ENCODE measurements at regions not wholly inside any gene's neighbourhood (a gene's known extent, or its start where the extent isn't known, plus 50 kb on each side); places are given as distances from the start of the nearest gene placed in this dataset.
"Not testable (repeated sequence)": the region's sequence is repeated elsewhere in the genome, so short reads cannot be mapped to it uniquely, and the experiment has no call there.

- DNase-seq (ENCODE audit: low read depth) = no peak
Observed at GRCh38 chr10:7069706-7070105, 341.1 kb downstream of the SFMBT2 start.

GRCh38 chr10:7056216-7056615, 354.6 kb downstream of the SFMBT2 start:
- no peak for DNase-seq (ENCODE audit: low read depth)

GRCh38 chr10:7054915-7055314, 355.9 kb downstream of the SFMBT2 start:
- DNase-seq (ENCODE audit: low read depth) = no peak

- DNase-seq (ENCODE audit: low read depth) = no peak
Observed at GRCh38 chr10:7053195-7053594, 357.6 kb downstream of the SFMBT2 start.

- DNase-seq (ENCODE audit: low read depth) = not testable (repeated sequence)
Observed at GRCh38 chr10:7050024-7050423, 360.8 kb downstream of the SFMBT2 start.

GRCh38 chr10:7048061-7048460, 362.8 kb downstream of the SFMBT2 start:
- DNase-seq (ENCODE audit: low read depth) = no peak

DNA sequence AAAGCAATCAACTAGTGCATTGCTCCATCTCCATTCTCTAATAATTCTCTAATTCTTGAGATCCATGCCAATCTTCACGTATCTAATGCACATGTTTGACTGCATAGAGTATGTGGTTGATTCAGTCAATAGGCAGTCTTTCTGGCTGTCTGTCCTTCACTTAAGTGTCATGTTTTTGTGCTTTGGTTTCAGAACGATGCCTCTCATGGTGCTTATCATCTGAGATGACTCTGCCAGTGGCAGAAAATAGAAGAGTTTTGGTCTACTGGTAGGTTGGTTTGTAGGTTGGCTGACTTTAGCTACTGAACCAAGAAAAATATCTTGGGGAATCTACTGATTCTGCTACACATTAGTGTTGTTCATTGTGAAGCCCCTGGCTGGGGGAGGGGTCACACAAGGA, 364.2 kb downstream of the SFMBT2 start:
- DNase-seq (ENCODE audit: low read depth) = no peak

GRCh38 chr10:7045891-7046599, 364.8 kb downstream of the SFMBT2 start:
- DNase-seq (ENCODE audit: low read depth) = no peak

GRCh38 chr10:7043055-7043653, 367.7 kb downstream of the SFMBT2 start:
- no peak for DNase-seq (ENCODE audit: low read depth)

DNA sequence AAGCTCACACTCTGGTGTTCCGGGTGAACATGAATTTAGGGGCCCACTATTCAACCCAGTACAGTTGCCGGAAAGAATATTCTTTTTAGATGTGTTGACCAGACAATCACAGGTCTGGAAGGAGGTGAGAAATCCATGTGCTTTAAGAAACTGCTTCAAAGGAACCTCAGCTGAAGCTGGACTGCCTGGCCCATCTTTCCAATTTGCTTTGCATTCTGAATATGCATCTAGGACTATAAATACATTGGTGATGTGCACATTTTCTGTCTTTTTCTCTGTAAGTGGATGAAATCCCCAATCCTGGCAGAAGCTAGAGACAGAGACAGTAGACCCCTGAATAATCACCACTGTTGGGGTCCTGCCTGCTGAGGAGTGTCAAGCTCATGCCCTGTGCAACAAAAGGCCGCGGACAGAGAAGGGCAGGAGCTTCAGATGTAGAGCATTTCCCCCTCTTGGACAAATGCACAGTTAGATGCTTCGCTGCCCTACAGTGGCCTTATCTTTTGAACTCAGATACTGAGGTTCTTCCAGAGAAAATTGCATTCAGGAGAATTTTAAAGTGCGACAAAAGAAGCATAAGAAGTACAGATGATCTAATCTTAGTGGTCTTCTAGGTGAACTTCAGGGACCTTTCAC, 368.3 kb downstream of the SFMBT2 start:
- DNase-seq (ENCODE audit: low read depth) = no peak

GRCh38 chr10:7042000-7042399, 368.8 kb downstream of the SFMBT2 start:
- DNase-seq (ENCODE audit: low read depth) = no peak

DNA sequence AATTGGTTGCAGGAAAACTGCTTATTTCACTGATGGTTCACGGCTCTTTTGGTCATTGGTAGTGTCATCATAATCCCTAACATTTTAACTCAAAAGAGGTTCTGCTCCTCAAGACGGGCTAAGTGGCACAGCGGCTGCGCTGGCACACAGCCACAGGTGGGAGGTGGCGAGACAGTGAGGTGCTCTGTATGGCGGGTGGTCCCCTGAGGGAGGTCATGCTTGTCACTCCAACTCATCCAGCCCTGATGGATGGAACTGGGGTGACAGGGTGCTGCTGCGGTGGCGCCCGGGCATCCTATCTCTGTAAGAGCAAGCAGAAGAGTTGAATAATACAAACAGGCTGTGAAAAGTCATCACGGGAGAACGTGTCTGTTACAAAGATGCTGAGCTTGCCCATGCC, 370.2 kb downstream of the SFMBT2 start:
- DNase-seq (ENCODE audit: low read depth) = no peak

DNA sequence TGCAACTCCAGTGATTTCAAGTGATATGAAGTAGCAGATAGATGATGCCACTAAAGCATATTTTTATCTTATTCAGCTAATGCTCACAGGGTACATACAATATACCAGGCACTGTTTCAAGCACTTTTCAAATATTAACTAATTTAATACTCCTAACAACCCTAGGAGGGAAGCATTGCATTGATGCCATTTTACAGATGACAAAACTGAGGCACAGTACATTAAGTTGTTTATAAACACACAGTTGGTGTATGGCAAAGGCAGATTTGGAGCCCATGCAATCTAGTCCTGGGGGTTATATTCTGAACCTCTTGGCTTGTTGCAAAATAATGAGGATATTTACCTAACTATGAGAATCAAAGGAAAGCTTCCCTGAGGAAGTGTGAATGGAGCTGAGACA, 371.0 kb downstream of the SFMBT2 start:
- no peak for DNase-seq (ENCODE audit: low read depth)

GRCh38 chr10:7038416-7038815, 372.4 kb downstream of the SFMBT2 start:
- DNase-seq (ENCODE audit: low read depth) = no peak

DNA sequence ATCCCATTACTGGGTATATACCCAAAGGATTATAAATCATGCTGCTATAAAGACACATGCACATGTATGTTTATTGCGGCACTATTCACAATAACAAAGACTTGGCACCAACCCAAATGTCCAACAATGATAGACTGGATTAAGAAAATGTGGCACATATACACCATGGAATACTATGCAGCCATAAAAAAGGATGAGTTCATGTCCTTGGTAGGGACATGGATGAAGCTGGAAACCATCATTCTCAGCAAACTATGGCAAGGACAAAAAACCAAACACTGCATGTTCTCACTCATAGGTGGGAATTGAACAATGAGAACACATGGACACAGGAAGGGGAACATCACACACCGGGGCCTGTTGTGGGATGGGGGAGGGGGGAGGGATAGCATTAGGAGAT, 373.4 kb downstream of the SFMBT2 start:
- DNase-seq (ENCODE audit: low read depth) = not testable (repeated sequence)

DNA sequence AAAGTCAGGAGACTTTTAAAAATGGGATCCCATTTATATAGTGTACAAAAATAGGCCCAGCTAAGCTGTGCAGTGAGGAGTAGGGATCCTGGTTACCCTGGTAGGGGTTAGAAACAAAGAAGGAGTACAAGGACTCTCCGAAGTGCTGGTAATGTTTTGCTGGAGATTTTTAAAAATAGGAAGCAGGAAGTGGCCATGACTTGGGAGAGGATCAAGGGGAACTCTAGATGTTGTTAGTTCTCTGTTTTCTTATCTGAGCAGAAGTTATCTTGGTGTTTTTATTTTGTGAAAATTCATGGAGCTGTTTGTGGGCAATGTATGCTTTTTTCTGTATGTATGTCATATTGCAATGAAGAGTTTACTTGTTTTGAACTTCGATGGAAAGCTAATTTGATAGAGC, 373.9 kb downstream of the SFMBT2 start:
- no peak for DNase-seq (ENCODE audit: low read depth)

DNA sequence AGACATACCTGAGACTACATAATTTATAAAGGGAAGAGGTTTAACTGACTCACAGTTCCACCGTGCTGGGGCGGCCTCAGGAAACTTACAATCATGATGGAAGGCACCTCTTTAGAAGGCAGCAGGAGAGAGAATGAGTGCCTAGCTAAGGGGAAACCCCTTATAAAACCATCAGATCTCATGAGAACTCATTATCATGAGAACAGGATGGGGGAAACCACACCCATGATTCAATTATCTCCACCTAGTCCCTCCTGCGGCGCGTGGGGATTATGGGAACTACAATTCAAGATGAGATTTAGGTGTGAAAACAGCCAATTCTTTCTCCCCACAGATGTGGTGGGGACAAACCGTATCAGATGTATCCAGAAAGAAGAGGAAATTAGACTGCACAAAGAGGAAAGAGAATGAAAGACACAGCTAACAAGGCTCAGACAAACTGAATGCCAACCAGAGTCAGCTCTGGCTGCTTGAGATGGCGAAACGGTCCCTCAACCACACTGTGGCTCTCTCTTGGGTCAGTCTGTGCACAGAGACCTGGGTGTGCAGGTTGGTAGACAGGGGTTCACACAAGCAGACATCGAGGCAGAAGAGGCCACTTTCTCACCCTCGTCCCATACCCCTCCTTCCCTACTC, 375.6 kb downstream of the SFMBT2 start:
- peak; percentile 15 for DNase-seq (ENCODE audit: low read depth)

DNA sequence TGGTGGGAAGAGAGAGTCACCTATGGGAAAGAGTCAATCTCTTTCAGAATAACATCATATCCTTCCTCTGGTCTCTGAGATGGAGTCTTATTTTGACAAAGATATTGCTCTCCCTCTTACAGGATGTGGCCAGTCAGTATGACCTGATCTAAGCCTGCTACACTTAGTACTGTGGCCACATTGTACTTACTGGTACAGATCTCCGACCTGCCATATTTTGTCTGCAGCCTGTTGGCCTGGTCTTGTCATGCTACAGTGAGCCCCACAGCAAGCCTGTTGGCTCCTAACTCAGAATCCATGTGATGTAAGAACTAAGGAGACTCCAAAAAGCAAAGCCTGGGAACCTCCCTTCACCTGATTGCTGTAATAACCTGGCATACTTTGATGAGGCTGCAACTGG, 377.8 kb downstream of the SFMBT2 start:
- DNase-seq (ENCODE audit: low read depth) = no peak

- no peak for DNase-seq (ENCODE audit: low read depth)
Observed at GRCh38 chr10:7030134-7030855, 380.5 kb downstream of the SFMBT2 start.

DNA sequence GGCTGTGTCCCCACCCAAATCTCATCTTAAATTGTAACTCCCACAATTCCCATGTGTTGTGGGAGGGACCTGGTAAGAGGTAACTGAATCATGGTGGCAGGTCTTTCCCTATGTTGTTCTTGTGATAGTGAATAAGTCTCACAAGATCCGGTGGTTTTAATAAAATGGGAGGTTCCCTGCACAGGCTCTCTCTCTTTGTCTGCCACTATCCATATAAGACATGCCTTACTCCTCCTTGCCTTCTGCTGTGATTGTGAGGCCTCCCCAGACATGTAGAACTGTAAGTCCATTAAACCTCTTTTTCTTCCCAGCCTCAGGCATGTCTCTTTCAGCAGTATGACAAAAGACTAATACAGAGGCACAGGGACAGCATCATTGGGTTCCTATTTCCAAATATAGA, 381.2 kb downstream of the SFMBT2 start:
- DNase-seq (ENCODE audit: low read depth) = no peak

DNA sequence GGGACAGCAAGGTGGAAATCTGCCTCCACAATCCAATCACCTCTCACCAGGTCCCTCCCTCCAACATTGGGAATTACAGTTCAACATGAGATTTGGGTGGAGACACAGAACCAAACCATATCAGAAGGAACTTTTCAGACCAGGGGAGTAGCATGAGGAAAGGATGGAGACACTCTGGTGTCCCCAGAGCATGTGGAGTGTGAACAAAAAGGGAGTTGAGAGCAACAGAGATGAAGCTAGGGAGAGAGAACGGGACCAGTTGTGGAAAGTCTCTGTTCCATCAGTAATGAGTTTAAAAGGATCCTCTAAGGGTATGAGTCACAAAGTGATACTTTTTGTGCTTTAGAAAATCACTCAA, 382.0 kb downstream of the SFMBT2 start:
- no peak for DNase-seq (ENCODE audit: low read depth)

All from stimulated activated CD8-positive, alpha-beta memory T cell treated with anti-CD3 and anti-CD28 coated beads, Interleukin-12 subunit alpha, Interleukin-12 subunit beta, amount 100 ng/mL, for 4 hours (primary cell).